Testis (tissue), 2 donors: ENCODE measurements at regions not wholly inside any gene's neighbourhood (a gene's known extent, or its start where the extent isn't known, plus 50 kb on each side); places are given as distances from the start of the nearest gene placed in this dataset.

ENCODE experiments used
- POLR2A ChIP-seq: fragments of 450-650 bp; IDR thresholded peaks from one replicate; pipeline ENCODE4 v1.6.1; 2017; ENCODE audit warnings: antibody characterized with exemption, mild to moderate bottlenecking, moderate library complexity
- TF ChIP-seq, protein P1 (sequence below), 3 experiments: fragments of 450-650 bp in 2 of 3; fragments of 200-600 bp in 1 of 3; sonication (generic) in 1 of 3; IDR thresholded peaks; one replicate each; pipeline ENCODE4 v1.5.1; 2016 to 2019; ENCODE audit warnings: antibody characterized with exemption in 3 of 3, mild to moderate bottlenecking in 2 of 3, moderate library complexity in 1 of 3

DNA sequence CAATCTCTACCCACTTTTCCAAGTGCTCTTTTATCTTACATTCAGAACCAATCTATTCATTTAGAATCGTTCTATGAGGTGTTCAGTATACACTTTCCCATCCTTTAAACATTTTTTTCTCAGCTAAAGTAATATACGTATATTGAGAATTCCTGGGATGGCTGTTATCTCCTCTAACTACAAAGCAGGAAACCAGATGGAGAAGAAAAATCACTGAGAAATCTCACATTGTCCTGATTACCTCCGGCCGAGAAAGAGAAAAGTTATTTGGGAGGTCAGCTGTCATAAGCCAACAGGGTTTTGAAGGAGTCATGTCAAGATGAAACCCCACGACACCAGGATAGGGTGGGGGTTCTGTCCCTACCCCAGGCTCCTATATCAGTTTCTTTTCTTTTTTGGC is 99.2 kb upstream of the KDM7A start:
- no peak for TF ChIP-seq POLR2A
- TF ChIP-seq, protein P1, sequence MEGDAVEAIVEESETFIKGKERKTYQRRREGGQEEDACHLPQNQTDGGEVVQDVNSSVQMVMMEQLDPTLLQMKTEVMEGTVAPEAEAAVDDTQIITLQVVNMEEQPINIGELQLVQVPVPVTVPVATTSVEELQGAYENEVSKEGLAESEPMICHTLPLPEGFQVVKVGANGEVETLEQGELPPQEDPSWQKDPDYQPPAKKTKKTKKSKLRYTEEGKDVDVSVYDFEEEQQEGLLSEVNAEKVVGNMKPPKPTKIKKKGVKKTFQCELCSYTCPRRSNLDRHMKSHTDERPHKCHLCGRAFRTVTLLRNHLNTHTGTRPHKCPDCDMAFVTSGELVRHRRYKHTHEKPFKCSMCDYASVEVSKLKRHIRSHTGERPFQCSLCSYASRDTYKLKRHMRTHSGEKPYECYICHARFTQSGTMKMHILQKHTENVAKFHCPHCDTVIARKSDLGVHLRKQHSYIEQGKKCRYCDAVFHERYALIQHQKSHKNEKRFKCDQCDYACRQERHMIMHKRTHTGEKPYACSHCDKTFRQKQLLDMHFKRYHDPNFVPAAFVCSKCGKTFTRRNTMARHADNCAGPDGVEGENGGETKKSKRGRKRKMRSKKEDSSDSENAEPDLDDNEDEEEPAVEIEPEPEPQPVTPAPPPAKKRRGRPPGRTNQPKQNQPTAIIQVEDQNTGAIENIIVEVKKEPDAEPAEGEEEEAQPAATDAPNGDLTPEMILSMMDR (IDR thresholded peaks at IDR 0.05) = no peak
